ENCODE measurements at regions not wholly inside any gene's neighbourhood (a gene's known extent, or its start where the extent isn't known, plus 50 kb on each side); places are given as distances from the start of the nearest gene placed in this dataset.
"Not testable (repeated sequence)": the region's sequence is repeated elsewhere in the genome, so short reads cannot be mapped to it uniquely, and the experiment has no call there.

DNA sequence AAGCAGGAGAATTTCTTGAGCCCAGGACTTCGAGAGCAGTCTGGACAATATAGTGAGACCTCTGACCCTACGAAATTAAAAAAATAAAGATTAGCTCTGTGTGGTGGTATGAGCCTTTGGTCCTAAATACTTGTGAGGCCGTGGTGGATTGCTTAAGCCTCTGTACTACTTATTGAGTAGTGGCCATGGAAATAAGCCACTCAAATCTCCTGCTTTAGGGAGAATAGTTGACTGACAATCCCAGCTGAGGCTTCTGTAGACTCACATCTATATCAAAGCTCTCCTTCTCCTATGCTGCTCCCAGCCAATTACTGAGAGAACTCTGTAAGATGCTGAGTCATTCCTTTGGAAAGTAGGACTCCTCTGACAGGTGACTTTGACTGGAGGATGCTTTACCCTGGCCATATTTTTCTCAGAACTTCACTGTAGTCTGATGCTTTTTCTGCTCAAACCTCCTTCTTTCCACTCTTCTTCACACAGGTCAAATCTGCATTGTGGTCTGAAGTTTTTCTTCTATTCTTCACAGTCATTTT, 420.2 kb downstream of the SLC6A15 start:
- DNase-seq (ENCODE audit: low read depth, low spot score): no peak
- in situ Hi-C loops (cut with HindIII; ENCODE audit: low pct_unique_long_range_greater_than_20kb, low sequenced_read_pairs): no loop called here

- in situ Hi-C loops (cut with HindIII; ENCODE audit: low pct_unique_long_range_greater_than_20kb, low sequenced_read_pairs): no loop called here
- DNase-seq (ENCODE audit: low read depth, low spot score): no peak
Observed at GRCh38 chr12:84484798-84485197, 427.8 kb downstream of the SLC6A15 start.

DNA sequence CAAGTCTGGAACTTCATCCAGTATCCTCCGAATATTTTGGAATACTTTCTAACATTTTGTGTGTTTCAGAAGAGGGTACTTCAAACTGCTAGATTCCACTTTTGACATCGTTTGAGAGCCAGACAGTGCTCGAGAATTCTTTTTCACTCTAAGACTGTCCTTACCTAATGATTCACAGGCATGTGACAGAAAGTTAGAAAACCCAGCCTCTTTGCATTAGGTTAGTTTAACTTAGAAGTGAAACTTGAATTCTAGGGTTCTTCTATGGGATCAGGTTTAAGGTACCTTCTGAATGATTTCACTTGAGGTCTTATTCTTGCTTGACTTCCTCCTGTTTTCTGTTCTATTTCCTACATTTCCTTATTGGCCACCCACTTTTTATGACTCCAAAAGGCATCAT, 431.8 kb downstream of the SLC6A15 start:
- no peak for DNase-seq (ENCODE audit: low read depth, low spot score)
- in situ Hi-C loops (cut with HindIII; ENCODE audit: low pct_unique_long_range_greater_than_20kb, low sequenced_read_pairs): no loop called here

- in situ Hi-C loops (cut with HindIII; ENCODE audit: low pct_unique_long_range_greater_than_20kb, low sequenced_read_pairs): no loop called here
- no peak for DNase-seq (ENCODE audit: low read depth, low spot score)
Observed at GRCh38 chr12:84470361-84470760, 442.2 kb downstream of the SLC6A15 start.

GRCh38 chr12:84464616-84465015, 448.0 kb downstream of the SLC6A15 start:
- in situ Hi-C loops (cut with HindIII; ENCODE audit: low pct_unique_long_range_greater_than_20kb, low sequenced_read_pairs): no loop called here
- DNase-seq (ENCODE audit: low read depth, low spot score): no peak

DNA sequence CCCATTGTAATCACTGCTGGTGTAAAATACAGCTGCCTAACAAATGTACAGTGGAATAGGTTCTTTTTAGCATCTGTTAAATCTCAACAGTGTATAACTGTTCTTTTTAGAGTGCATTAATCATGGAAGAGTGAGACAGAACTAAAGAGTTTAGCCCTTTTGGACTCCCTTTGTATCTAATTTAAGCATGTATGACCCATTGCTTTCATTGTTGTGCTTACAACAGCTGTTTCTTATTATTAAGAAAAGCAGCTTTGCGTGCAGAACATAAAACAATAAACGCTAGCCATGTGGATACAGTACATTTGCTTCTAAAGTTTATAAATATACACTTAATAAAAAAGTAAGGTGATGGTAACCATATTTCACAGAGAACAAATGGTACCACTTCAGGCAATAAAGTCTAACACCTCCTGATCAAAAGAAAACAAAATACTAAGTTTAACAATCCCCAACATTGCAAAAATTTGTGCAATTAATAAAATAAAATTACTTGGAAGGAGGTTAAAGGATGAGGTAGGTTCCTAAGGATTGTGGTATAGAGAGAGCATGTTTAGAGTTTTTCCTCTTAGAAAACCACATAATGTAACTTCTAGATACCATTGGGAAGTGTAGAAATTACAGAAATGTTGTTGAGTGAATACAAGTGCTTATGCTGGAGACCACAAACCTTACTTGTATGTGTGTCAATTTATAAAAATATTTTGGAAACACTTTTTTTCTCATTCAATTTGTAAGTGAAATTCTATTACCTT, 448.7 kb downstream of the SLC6A15 start:
- no peak for DNase-seq (ENCODE audit: low read depth, low spot score)
- in situ Hi-C loops (cut with HindIII; ENCODE audit: low pct_unique_long_range_greater_than_20kb, low sequenced_read_pairs): no loop called here

GRCh38 chr12:84455598-84455997, 457.0 kb downstream of the SLC6A15 start:
- no peak for DNase-seq (ENCODE audit: low read depth, low spot score)
- in situ Hi-C loops (cut with HindIII; ENCODE audit: low pct_unique_long_range_greater_than_20kb, low sequenced_read_pairs): no loop called here

DNA sequence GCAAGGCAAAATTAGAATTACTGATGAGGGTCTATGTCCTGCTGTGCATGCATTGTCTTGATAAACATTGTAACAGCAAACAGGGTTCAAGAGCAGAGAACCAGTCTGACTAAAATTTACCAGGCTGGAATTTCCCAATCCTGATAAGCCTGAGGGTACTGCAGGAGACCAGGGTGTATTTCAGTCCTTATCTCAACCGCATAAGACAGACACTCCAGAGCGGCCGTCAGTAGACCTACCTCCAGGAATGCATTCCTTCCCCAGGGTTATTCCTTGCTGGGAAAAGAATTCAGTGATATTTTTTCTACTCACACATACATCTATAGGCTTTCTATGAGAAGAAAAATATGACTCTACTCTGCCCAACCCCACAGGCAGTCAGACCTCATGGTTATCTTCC, 466.1 kb downstream of the SLC6A15 start:
- DNase-seq (ENCODE audit: low read depth, low spot score); in situ Hi-C loops (cut with HindIII; ENCODE audit: low pct_unique_long_range_greater_than_20kb, low sequenced_read_pairs): not testable (repeated sequence)

- no peak for DNase-seq (ENCODE audit: low read depth, low spot score)
- in situ Hi-C loops (cut with HindIII; ENCODE audit: low pct_unique_long_range_greater_than_20kb, low sequenced_read_pairs): no loop called here
Observed at GRCh38 chr12:84436134-84436533, 476.5 kb downstream of the SLC6A15 start.

DNA sequence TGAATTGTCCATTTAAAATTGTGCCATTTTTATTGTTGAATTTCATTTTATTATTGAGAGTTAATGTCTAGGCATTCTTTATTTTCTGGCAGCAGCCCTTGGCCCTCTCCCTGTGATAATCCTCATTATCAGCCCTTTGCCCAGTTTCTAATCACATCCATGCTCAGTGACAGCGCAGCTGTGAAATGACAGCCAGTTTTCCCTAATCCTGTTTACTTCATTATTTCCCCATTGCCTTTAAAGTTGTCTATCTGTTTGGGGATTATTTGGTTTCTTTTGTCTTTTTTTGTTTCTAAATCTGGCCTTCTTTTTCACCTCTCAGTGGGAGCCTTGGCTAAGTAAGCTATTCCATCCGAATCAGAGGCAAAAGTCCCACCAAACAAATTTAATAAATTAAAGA, 476.9 kb downstream of the SLC6A15 start:
- DNase-seq (ENCODE audit: low read depth, low spot score): no peak
- in situ Hi-C loops (cut with HindIII; ENCODE audit: low pct_unique_long_range_greater_than_20kb, low sequenced_read_pairs): no loop called here

DNA sequence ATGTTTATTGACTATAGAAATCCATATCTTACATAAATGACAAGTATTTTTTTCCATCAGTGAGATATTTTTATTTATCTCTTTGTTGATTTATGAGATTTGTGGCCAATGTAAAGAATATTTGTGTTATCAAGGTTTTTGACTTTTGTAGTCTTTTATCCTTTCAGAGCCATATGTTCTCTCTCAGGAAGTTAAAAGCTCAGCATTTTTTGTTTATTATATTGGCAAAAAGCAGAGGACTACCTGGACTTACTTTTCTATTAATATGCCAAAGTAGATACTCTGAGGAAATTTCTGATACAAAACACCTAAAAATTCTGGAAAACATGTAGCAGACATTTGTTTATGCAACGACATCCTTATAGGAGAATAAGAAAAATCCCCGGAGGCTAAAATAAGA, 490.3 kb downstream of the SLC6A15 start:
- in situ Hi-C loops (cut with HindIII; ENCODE audit: low pct_unique_long_range_greater_than_20kb, low sequenced_read_pairs): no loop called here
- no peak for DNase-seq (ENCODE audit: low read depth, low spot score)

GRCh38 chr12:84421103-84421502, 491.5 kb downstream of the SLC6A15 start:
- in situ Hi-C loops (cut with HindIII; ENCODE audit: low pct_unique_long_range_greater_than_20kb, low sequenced_read_pairs): no loop called here
- DNase-seq (ENCODE audit: low read depth, low spot score): no peak

GRCh38 chr12:84416626-84417025, 496.0 kb downstream of the SLC6A15 start:
- DNase-seq (ENCODE audit: low read depth, low spot score): no peak

DNA sequence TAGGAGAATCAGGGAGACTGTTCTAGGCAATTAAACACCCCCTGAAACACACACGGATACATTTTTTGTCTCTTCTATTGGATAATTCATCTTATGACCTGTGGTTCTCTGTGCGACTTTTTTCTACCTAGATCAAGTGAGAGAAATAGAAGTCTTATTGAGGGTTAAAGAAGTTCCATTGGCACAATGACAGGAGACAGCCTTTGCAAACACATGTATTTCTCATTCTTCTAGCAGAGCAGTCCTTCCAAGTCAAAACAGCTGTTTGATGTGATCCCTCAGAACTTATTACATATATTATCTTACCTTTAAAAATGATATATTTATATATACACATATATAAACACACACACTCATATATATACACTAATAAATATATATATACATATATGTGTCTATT, 496.7 kb downstream of the SLC6A15 start:
- in situ Hi-C loops (cut with HindIII; ENCODE audit: low pct_unique_long_range_greater_than_20kb, low sequenced_read_pairs): no loop called here
- no peak for DNase-seq (ENCODE audit: low read depth, low spot score)

More at GRCh38 chr12:84416626-84417025, 496.0 kb downstream of the SLC6A15 start:
- in situ Hi-C loops (cut with HindIII; ENCODE audit: low pct_unique_long_range_greater_than_20kb, low sequenced_read_pairs): no loop called here

DNA sequence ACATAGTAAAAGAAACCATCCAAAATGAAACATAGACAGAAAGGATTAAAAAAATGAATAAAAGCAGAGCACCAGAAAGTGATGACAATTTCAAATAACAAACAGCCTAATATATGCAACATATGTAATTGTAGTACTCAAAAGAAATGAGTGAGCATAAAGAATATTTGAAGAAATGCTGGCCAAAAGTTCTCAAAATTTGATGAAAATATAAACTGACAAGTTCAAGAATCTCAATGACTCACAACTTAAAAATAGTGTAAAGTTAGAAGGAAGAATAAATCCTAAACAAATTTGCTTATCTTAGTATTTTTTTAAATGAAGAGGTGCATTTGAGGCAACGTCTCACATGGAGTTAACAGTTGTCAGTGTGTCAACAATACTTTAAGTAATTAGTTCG, 498.9 kb downstream of the SLC6A15 start:
- in situ Hi-C loops (cut with HindIII; ENCODE audit: low pct_unique_long_range_greater_than_20kb, low sequenced_read_pairs): no loop called here
- DNase-seq (ENCODE audit: low read depth, low spot score): no peak

- in situ Hi-C loops (cut with HindIII; ENCODE audit: low pct_unique_long_range_greater_than_20kb, low sequenced_read_pairs): no loop called here
- no peak for DNase-seq (ENCODE audit: low read depth, low spot score)
Observed at GRCh38 chr12:84412226-84412625, 500.4 kb downstream of the SLC6A15 start.

- DNase-seq (ENCODE audit: low read depth, low spot score): no peak
- in situ Hi-C loops (cut with HindIII; ENCODE audit: low pct_unique_long_range_greater_than_20kb, low sequenced_read_pairs): no loop called here
Observed at GRCh38 chr12:84411031-84411430, 501.6 kb downstream of the SLC6A15 start.

DNA sequence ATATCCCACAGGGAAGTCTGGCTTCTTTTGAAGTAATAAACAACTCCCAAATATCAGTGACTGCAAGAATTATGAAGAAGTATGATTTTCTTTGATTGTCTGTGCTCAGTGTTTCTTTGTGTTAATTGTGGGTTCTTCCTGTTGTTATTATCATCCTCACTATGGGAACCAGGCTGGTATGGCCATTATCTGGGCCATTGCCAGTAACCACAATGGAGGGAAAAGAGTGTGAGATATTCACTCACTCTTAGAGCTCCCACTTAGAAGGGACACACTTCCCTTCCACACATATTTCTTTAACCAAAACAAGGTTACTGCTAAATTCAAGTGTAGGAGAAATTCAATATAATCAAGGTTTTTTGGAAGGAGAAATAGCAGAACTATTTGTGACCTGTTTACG, 503.7 kb downstream of the SLC6A15 start:
- in situ Hi-C loops (cut with HindIII; ENCODE audit: low pct_unique_long_range_greater_than_20kb, low sequenced_read_pairs): no loop called here
- DNase-seq (ENCODE audit: low read depth, low spot score): no peak

- in situ Hi-C loops (cut with HindIII; ENCODE audit: low pct_unique_long_range_greater_than_20kb, low sequenced_read_pairs): not testable (repeated sequence)
Observed at GRCh38 chr12:84406720-84407119, 505.9 kb downstream of the SLC6A15 start.

More at GRCh38 chr12:84406720-84407119, 505.9 kb downstream of the SLC6A15 start:
- DNase-seq (ENCODE audit: low read depth, low spot score): not testable (repeated sequence)

Measured in SK-MEL-5 (cell line).